Vagina (tissue), 2 donors: ENCODE measurements at regions not wholly inside any gene's neighbourhood (a gene's known extent, or its start where the extent isn't known, plus 50 kb on each side); places are given as distances from the start of the nearest gene placed in this dataset.

Experiments used
- POLR2A ChIP-seq, 2 donors: fragments of 450-650 bp; IDR thresholded peaks; one replicate each; pipeline ENCODE4 v1.6.1; 2017; ENCODE audit warnings: antibody characterized with exemption in 2 of 2, mild to moderate bottlenecking in 2 of 2, moderate library complexity in 2 of 2
- POLR2AphosphoS5 ChIP-seq, 2 donors: sonication (generic); formaldehyde crosslinking; IDR thresholded peaks; one replicate each; pipeline ENCODE4 v1.9.0; 2017; ENCODE audit warnings: antibody characterized with exemption in 2 of 2, mild to moderate bottlenecking in 2 of 2, low read depth in 1 of 2; ENCODE audit not compliant: insufficient read depth in 1 of 2
- TF ChIP-seq, protein P1 (sequence below), 3 experiments: fragments of 450-650 bp in 2 of 3; fragments of 200-600 bp in 1 of 3; sonication (generic) in 1 of 3; IDR thresholded peaks; one replicate each; pipeline ENCODE4 v1.5.1; 2017 to 2019; ENCODE audit warnings: antibody characterized with exemption in 3 of 3, mild to moderate bottlenecking in 2 of 3, moderate library complexity in 2 of 3

DNA sequence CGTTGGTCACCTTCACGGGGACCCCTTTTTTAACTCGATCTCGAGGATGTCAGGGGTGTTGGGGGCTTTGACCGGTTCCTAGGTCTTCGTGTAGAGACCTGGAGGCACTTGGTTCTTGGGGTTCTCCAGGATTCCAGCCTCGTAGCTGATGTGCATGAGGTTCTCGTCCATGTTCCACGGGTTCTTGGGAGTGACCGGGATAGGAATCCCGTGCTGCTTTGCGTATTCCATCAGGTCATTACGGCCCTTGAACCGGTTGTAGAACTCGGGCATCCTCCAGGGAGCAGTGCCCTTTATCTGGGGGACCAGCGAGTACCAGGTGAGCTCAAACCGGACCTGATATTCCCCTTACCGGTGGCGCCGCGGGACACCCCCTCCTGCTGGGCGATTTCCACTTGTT lies 88.0 kb upstream of the RIPOR2 start:
- TF ChIP-seq, protein P1, sequence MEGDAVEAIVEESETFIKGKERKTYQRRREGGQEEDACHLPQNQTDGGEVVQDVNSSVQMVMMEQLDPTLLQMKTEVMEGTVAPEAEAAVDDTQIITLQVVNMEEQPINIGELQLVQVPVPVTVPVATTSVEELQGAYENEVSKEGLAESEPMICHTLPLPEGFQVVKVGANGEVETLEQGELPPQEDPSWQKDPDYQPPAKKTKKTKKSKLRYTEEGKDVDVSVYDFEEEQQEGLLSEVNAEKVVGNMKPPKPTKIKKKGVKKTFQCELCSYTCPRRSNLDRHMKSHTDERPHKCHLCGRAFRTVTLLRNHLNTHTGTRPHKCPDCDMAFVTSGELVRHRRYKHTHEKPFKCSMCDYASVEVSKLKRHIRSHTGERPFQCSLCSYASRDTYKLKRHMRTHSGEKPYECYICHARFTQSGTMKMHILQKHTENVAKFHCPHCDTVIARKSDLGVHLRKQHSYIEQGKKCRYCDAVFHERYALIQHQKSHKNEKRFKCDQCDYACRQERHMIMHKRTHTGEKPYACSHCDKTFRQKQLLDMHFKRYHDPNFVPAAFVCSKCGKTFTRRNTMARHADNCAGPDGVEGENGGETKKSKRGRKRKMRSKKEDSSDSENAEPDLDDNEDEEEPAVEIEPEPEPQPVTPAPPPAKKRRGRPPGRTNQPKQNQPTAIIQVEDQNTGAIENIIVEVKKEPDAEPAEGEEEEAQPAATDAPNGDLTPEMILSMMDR (IDR thresholded peaks at IDR 0.05): no peak
- TF ChIP-seq POLR2A (IDR thresholded peaks at IDR 0.05) (no peak), POLR2AphosphoS5 (IDR thresholded peaks at IDR 0.05; ENCODE audit: insufficient read depth in 1 of 2, low read depth in 1 of 2) (no peak)
